Gastrocnemius medialis (tissue), 4 donors: ENCODE measurements at regions not wholly inside any gene's neighbourhood (a gene's known extent, or its start where the extent isn't known, plus 50 kb on each side); places are given as distances from the start of the nearest gene placed in this dataset.

Source experiments
- ATAC-seq, 2 donors: fragments of 150-250 bp; one replicate each; pipeline ENCODE4 v1.9.1; 2016
- DNase-seq, 2 donors: peaks; one replicate each; pipeline ENCODE4 v3.0.0-alpha.2; 2019
- H3K27ac ChIP-seq, 4 donors: fragments of 200-600 bp; sonication (generic); 1 replicate in 1 of 4; 2 replicates in 3 of 4; pipeline ENCODE4 v1.5.1; 2016 to 2018; ENCODE audit warnings: mild to moderate bottlenecking in 2 of 4, moderate library complexity in 1 of 4
- H3K27me3 ChIP-seq, 3 donors: fragments of 200-600 bp; sonication (generic) in 2 of 3; 1 replicate in 1 of 3; 2 replicates in 2 of 3; pipeline versions ENCODE4 v1.5.1 to v1.6.0; 2016 to 2019; ENCODE audit warnings: mild to moderate bottlenecking in 1 of 3, moderate library complexity in 1 of 3
- H3K36me3 ChIP-seq, 2 donors: fragments of 200-600 bp; sonication (generic) in 1 of 2; one replicate each; pipeline ENCODE4 v1.5.1; 2017 to 2018
- H3K4me1 ChIP-seq, 2 donors: fragments of 200-600 bp; sonication (generic) in 1 of 2; one replicate each; pipeline ENCODE4 v1.5.1; 2016 to 2017; ENCODE audit warnings: mild to moderate bottlenecking in 2 of 2
- H3K4me3 ChIP-seq, 4 donors: fragments of 200-600 bp; sonication (generic) in 3 of 4; 1 replicate in 1 of 4; 2 replicates in 3 of 4; pipeline ENCODE4 v1.5.1; 2016 to 2019; ENCODE audit warnings: mild to moderate bottlenecking in 2 of 4
- H3K9me3 ChIP-seq, 3 donors: fragments of 200-600 bp; sonication (generic) in 2 of 3; 1 replicate in 1 of 3; 2 replicates in 2 of 3; pipeline ENCODE4 v1.5.1; 2016 to 2019
- POLR2A ChIP-seq, 2 donors: fragments of 450-650 bp; IDR thresholded peaks; one replicate each; pipeline ENCODE4 v1.6.1; 2017; ENCODE audit warnings: antibody characterized with exemption in 2 of 2, mild to moderate bottlenecking in 2 of 2, moderate library complexity in 2 of 2
- in situ Hi-C, 4 donors: fragments of 200-750 bp; cut with MboI; loops; one replicate each; pipeline versions ENCODE4 v1.15.0 to v1.8.0; 2017; ENCODE audit warnings: low sequenced_read_pairs in 4 of 4
- intact Hi-C: fragments of 100-400 bp; cut with DNase I; formaldehyde crosslinking; loops from one replicate; pipeline ENCODE4 v1.15.1; 2023; ENCODE audit warnings: low total_unique reads
- TF ChIP-seq, protein P1 (sequence below), 5 experiments: fragments of 450-650 bp in 3 of 5; fragments of 200-600 bp in 2 of 5; sonication (generic) in 2 of 5; IDR thresholded peaks in 4 of 5; conservative IDR thresholded peaks in 1 of 5; 1 replicate in 4 of 5; 2 replicates in 1 of 5; pipeline ENCODE4 v1.5.1; 2016 to 2019; ENCODE audit warnings: antibody characterized with exemption in 5 of 5, mild to moderate bottlenecking in 3 of 5, moderate library complexity in 3 of 5

DNA sequence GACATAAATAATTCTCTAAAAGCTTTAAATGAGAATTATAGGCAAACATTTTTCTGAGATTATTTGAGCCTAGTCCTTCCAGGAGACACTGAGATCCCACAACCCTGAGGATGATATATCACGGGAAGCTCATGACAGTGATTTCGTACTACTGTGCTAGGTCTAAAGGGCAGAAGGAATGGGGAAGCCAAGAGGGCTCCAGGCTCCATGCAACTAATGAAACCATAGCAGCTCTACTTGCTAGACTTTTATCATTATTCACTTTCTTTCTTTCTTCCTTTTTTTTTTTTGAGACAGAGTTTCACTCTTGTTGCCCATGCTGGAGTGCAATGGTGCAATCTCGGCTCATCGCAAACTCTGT, 57.3 kb upstream of the SGK1 start:
- H3K9me3 ChIP-seq, result no peaks in the 10 kb centered on the region
- H3K27me3 ChIP-seq, result no peaks in the 10 kb centered on the region
- H3K4me1 ChIP-seq, result no peaks in the 10 kb centered on the region
- H3K4me3 ChIP-seq, result no peak overlapping the region
- intact Hi-C loops, result no loop called here
- ATAC-seq (no peak), DNase-seq (no peak)
- in situ Hi-C loops, result no loop called here
- H3K36me3 ChIP-seq, result no peaks in the 10 kb centered on the region
- H3K27ac ChIP-seq, result no peak overlapping the region
- no peak for TF ChIP-seq POLR2A (IDR thresholded peaks at IDR 0.05)

DNA sequence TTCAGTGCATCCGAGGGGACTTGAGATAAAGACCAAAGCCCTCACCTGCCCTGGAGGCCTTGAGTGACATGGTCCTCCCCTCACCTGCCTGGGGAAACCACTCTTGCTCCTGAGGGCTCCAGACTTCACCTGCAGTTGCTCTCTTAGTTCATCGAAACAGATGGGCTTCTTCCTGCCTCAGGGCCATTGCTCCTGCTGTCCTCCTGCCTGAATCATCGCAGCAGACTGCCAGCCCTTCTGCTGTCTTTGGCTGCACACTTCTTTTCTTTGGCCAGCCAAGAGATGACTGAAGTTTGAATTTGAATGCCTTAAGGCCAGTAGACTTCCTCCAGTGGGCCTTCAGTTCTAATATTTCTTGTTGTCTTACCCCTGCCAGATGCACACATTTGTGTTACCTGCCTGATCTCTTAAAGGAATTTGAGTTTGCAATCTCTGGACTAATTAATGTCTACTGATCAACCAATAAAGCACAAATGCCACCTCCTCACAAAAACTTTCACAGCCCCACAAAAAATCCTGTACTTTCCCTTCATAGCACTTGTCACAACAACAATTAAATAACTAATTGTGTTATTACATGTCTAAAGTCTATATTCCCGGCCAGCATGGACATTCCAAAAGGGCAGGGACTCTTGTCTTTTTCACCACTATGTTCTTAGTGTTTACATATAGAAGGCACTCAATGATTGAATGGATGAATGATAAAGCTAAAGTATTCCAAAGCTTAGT, 56.7 kb upstream of the SGK1 start:
- no peak for TF ChIP-seq POLR2A (IDR thresholded peaks at IDR 0.05)
- TF ChIP-seq, protein P1, sequence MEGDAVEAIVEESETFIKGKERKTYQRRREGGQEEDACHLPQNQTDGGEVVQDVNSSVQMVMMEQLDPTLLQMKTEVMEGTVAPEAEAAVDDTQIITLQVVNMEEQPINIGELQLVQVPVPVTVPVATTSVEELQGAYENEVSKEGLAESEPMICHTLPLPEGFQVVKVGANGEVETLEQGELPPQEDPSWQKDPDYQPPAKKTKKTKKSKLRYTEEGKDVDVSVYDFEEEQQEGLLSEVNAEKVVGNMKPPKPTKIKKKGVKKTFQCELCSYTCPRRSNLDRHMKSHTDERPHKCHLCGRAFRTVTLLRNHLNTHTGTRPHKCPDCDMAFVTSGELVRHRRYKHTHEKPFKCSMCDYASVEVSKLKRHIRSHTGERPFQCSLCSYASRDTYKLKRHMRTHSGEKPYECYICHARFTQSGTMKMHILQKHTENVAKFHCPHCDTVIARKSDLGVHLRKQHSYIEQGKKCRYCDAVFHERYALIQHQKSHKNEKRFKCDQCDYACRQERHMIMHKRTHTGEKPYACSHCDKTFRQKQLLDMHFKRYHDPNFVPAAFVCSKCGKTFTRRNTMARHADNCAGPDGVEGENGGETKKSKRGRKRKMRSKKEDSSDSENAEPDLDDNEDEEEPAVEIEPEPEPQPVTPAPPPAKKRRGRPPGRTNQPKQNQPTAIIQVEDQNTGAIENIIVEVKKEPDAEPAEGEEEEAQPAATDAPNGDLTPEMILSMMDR (IDR thresholded peaks at IDR 0.05 in 4 of 5, conservative IDR thresholded peaks at IDR 0.05 in 1 of 5), result no peak
- no peak for DNase-seq
- Histone ChIP-seq H3K4me3 (no peak overlapping the region), H3K27me3 (no peaks in the 10 kb centered on the region), H3K4me1 (no peaks in the 10 kb centered on the region), H3K9me3 (no peaks in the 10 kb centered on the region), H3K36me3 (no peaks in the 10 kb centered on the region), H3K27ac (no peak overlapping the region)
- no peak for ATAC-seq
- intact Hi-C loops, result no loop called here
- in situ Hi-C loops, result no loop called here

- ATAC-seq, result no peak
- TF ChIP-seq POLR2A (IDR thresholded peaks at IDR 0.05), result no peak
- TF ChIP-seq, protein P1 (IDR thresholded peaks at IDR 0.05 in 4 of 5, conservative IDR thresholded peaks at IDR 0.05 in 1 of 5), result no peak
- Histone ChIP-seq H3K4me1 (no peaks in the 10 kb centered on the region), H3K9me3 (no peaks in the 10 kb centered on the region), H3K36me3 (no peaks in the 10 kb centered on the region), H3K27me3 (no peaks in the 10 kb centered on the region), H3K4me3 (no peak overlapping the region), H3K27ac (no peak overlapping the region)
- in situ Hi-C loops (no loop called here), intact Hi-C loops (no loop called here)
- DNase-seq, result no peak
Measured at GRCh38 chr6:134373993-134374392, 56.1 kb upstream of the SGK1 start.

GRCh38 chr6:134373282-134373922, 55.5 kb upstream of the SGK1 start:
- Histone ChIP-seq H3K4me3 (no peak overlapping the region), H3K36me3 (no peaks in the 10 kb centered on the region), H3K9me3 (no peaks in the 10 kb centered on the region), H3K27ac (peak overlapping the region in 2 of 4 donors; percentile 1 to 32), H3K27me3 (no peaks in the 10 kb centered on the region), H3K4me1 (no peaks in the 10 kb centered on the region)
- in situ Hi-C loops, result no loop called here
- intact Hi-C loops, result no loop called here
- TF ChIP-seq, protein P1 (IDR thresholded peaks at IDR 0.05 in 4 of 5, conservative IDR thresholded peaks at IDR 0.05 in 1 of 5), result no peak
- no peak for TF ChIP-seq POLR2A (IDR thresholded peaks at IDR 0.05)
- DNase-seq (peak; percentile 13 to 40), ATAC-seq (peak; percentile 39 to 56)

DNA sequence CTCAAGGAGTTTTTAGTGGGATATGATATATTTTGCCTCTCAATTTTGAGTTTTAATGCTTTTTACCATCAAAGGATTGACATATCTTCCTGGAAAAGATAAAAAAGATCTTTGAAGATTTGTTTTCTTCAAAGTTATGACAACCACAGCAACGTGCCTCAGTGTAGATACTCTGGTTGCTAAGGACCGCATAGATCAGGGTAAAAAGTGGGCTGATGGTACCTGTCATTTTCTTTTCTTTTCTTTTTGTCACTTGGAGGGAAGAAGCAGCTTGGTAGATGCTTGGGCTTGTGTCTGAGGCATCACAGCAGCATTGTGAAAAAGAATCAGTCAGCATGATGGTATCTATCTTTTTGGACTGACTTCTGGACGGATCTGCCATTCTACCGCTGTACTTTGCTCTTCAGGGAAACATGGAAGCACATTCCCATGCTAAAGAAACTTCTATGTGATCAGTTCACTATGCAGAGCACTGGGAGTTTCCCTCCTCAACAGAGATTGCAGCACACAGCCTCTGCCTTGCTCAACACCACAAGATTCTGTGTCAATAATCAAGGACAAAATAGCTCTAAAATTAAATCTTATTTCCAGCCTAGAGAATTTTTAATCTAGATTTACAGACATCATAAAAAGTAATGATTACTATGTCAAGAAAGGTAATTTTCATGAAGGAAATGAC, 54.8 kb upstream of the SGK1 start:
- intact Hi-C loops (no loop called here), in situ Hi-C loops (no loop called here)
- Histone ChIP-seq H3K36me3 (no peaks in the 10 kb centered on the region), H3K4me1 (no peaks in the 10 kb centered on the region), H3K4me3 (no peak overlapping the region), H3K27ac (peak overlapping the region in 2 of 4 donors; percentile 1 to 32), H3K27me3 (no peaks in the 10 kb centered on the region), H3K9me3 (no peaks in the 10 kb centered on the region)
- TF ChIP-seq POLR2A (IDR thresholded peaks at IDR 0.05), result no peak
- DNase-seq (peak in 1 of 2 donors; percentile 27), ATAC-seq (peak in 1 of 2 donors; percentile 69)
